ENCODE measurements at regions not wholly inside any gene's neighbourhood (a gene's known extent, or its start where the extent isn't known, plus 50 kb on each side); places are given as distances from the start of the nearest gene placed in this dataset.

GRCh38 chr4:174575436-174575835 lies 53.1 kb upstream of the HPGD start:
- TF ChIP-seq, protein P1, sequence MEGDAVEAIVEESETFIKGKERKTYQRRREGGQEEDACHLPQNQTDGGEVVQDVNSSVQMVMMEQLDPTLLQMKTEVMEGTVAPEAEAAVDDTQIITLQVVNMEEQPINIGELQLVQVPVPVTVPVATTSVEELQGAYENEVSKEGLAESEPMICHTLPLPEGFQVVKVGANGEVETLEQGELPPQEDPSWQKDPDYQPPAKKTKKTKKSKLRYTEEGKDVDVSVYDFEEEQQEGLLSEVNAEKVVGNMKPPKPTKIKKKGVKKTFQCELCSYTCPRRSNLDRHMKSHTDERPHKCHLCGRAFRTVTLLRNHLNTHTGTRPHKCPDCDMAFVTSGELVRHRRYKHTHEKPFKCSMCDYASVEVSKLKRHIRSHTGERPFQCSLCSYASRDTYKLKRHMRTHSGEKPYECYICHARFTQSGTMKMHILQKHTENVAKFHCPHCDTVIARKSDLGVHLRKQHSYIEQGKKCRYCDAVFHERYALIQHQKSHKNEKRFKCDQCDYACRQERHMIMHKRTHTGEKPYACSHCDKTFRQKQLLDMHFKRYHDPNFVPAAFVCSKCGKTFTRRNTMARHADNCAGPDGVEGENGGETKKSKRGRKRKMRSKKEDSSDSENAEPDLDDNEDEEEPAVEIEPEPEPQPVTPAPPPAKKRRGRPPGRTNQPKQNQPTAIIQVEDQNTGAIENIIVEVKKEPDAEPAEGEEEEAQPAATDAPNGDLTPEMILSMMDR (IDR thresholded peaks at IDR 0.05; ENCODE audit: insufficient read depth, low read length), result no peak
- no peak overlapping the region for H3K4me3 ChIP-seq (ENCODE audit: low read depth, low read length)
- no peak for DNase-seq (ENCODE audit: low read depth)
